GM19023 (cell line): ENCODE measurements at regions not wholly inside any gene's neighbourhood (a gene's known extent, or its start where the extent isn't known, plus 50 kb on each side); places are given as distances from the start of the nearest gene placed in this dataset.
"Not testable (repeated sequence)": the region's sequence is repeated elsewhere in the genome, so short reads cannot be mapped to it uniquely, and the experiment has no call there.

ENCODE experiments used
- ATAC-seq: cut with Tn5 transposase; IDR thresholded peaks from one replicate; pipeline ENCODE4 v1.9.1; 2021; ENCODE audit warnings: mild to moderate bottlenecking, moderate library complexity; ENCODE audit not compliant: unreplicated experiment

- ATAC-seq, result no peak
Observed at GRCh38 chr2:144030791-144031190, 489.1 kb downstream of the ZEB2 start.

- ATAC-seq, result no peak
Observed at GRCh38 chr2:144027593-144027992, 492.3 kb downstream of the ZEB2 start.

GRCh38 chr2:144026753-144027152, 493.2 kb downstream of the ZEB2 start:
- no peak for ATAC-seq

GRCh38 chr2:144020047-144020446, 499.9 kb downstream of the ZEB2 start:
- ATAC-seq, result no peak

GRCh38 chr2:144015655-144016245, 504.2 kb downstream of the ZEB2 start:
- ATAC-seq, result no peak

GRCh38 chr2:144015036-144015435, 504.9 kb downstream of the ZEB2 start:
- no peak for ATAC-seq

- no peak for ATAC-seq
Observed at GRCh38 chr2:144014103-144014502, 505.8 kb downstream of the ZEB2 start.

- ATAC-seq, result no peak
Observed at GRCh38 chr2:144012304-144012703, 507.6 kb downstream of the ZEB2 start.

- ATAC-seq, result no peak
Observed at GRCh38 chr2:144011553-144011952, 508.4 kb downstream of the ZEB2 start.

- ATAC-seq, result no peak
Observed at GRCh38 chr2:144011098-144011497, 508.8 kb downstream of the ZEB2 start.

- ATAC-seq, result no peak
Observed at GRCh38 chr2:144010096-144010836, 509.7 kb downstream of the ZEB2 start.

GRCh38 chr2:144006139-144006538, 513.8 kb downstream of the ZEB2 start:
- ATAC-seq, result no peak

GRCh38 chr2:144004742-144005141, 515.2 kb downstream of the ZEB2 start:
- ATAC-seq, result no peak

GRCh38 chr2:144003460-144004075, 516.4 kb downstream of the ZEB2 start:
- no peak for ATAC-seq

GRCh38 chr2:143996974-143997373, 522.9 kb downstream of the ZEB2 start:
- no peak for ATAC-seq

GRCh38 chr2:143994961-143995360, 525.0 kb downstream of the ZEB2 start:
- ATAC-seq, result no peak

- not testable (repeated sequence) for ATAC-seq
Observed at GRCh38 chr2:143991596-143991995, 528.3 kb downstream of the ZEB2 start.

GRCh38 chr2:143988082-143988481, 531.8 kb downstream of the ZEB2 start:
- ATAC-seq, result no peak

- no peak for ATAC-seq
Observed at GRCh38 chr2:143981428-143981827, 538.5 kb downstream of the ZEB2 start.

GRCh38 chr2:143977356-143977755, 542.6 kb downstream of the ZEB2 start:
- no peak for ATAC-seq

GRCh38 chr2:143975216-143975615, 544.7 kb downstream of the ZEB2 start:
- no peak for ATAC-seq

- ATAC-seq, result no peak
Observed at GRCh38 chr2:143974262-143974661, 545.7 kb downstream of the ZEB2 start.
